Gastrocnemius medialis (tissue), 4 donors: ENCODE measurements at regions not wholly inside any gene's neighbourhood (a gene's known extent, or its start where the extent isn't known, plus 50 kb on each side); places are given as distances from the start of the nearest gene placed in this dataset.

ENCODE experiments used
- CTCF ChIP-seq, 5 experiments: fragments of 450-650 bp in 3 of 5; fragments of 200-600 bp in 2 of 5; sonication (generic) in 2 of 5; IDR thresholded peaks in 4 of 5; conservative IDR thresholded peaks in 1 of 5; 1 replicate in 4 of 5; 2 replicates in 1 of 5; pipeline ENCODE4 v1.5.1; 2016 to 2019; ENCODE audit warnings: antibody characterized with exemption in 5 of 5, mild to moderate bottlenecking in 3 of 5, moderate library complexity in 3 of 5
- POLR2A ChIP-seq, 2 donors: fragments of 450-650 bp; IDR thresholded peaks; one replicate each; pipeline ENCODE4 v1.6.1; 2017; ENCODE audit warnings: antibody characterized with exemption in 2 of 2, mild to moderate bottlenecking in 2 of 2, moderate library complexity in 2 of 2

DNA sequence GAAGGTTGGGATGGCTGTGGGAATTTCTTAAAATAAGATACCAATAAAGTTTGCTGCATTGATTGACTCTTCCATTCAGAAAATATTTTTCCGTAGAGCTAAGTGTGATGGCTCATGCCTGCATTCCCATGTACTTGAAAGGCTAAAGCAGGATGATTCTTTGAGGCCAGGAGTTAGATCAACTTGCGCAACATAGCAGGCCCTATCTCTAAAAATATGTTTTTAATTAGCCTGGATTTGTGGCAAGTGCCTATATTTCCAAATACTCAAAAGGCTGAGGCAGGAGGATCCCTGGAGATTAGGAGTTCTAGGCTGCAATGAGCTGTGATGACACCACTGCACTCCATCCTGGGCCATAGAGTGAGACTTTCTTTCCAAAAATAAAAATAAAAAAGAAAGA is 431.2 kb upstream of the PTCHD4 start:
- TF ChIP-seq CTCF (IDR thresholded peaks at IDR 0.05 in 4 of 5, conservative IDR thresholded peaks at IDR 0.05 in 1 of 5) (no peak), POLR2A (IDR thresholded peaks at IDR 0.05) (no peak)
